HG03342 (cell line): ENCODE measurements at regions not wholly inside any gene's neighbourhood (a gene's known extent, or its start where the extent isn't known, plus 50 kb on each side); places are given as distances from the start of the nearest gene placed in this dataset.
"Not testable (repeated sequence)": the region's sequence is repeated elsewhere in the genome, so short reads cannot be mapped to it uniquely, and the experiment has no call there.

Experiments
- ATAC-seq: cut with Tn5 transposase; IDR thresholded peaks from one replicate; pipeline ENCODE4 v1.9.1; 2021; ENCODE audit warnings: mild to moderate bottlenecking, moderate library complexity; ENCODE audit not compliant: unreplicated experiment

- no peak for ATAC-seq
Observed at GRCh38 chr9:82431121-82431520, 442.5 kb downstream of the SPATA31D1 start.

GRCh38 chr9:82433290-82433931, 444.8 kb downstream of the SPATA31D1 start:
- not testable (repeated sequence) for ATAC-seq

- ATAC-seq: no peak
Observed at GRCh38 chr9:82436475-82436874, 447.9 kb downstream of the SPATA31D1 start.

DNA sequence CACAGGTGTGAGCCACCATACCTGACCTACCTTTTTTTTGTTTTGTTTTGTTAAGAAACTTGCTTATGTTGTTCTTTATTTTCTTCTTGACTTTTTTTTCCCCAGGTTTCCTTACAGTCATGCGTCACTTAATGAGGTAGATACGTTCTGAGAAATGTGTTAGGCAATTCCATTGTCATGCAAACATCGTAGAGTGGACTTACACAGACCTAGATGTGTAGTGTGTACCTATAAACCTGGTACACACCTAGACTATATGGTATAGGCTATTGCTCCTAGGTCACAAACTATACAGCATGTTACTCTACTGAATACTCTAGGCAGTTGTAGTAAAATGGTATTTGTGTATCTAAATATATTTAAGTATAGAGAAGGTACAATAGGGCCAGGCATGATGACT, 448.6 kb downstream of the SPATA31D1 start:
- ATAC-seq: not testable (repeated sequence)

DNA sequence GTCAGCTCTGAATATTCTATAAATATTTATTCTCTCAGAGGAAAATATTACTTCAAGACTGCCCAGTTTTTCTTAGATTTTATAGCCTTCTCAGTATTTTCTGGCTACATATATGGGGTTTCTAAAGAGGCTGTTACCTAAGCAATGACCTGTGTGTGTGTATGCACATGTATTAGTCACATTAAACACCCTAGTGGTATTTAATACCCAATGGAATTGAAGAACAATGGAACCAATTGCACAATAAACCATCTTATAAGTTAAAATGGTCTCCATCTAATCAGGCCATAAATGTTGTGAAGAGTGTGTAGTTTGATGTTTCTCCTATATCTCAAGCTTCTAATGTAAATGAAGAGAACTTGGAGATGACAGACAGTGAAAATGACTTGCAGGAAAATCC, 450.0 kb downstream of the SPATA31D1 start:
- no peak for ATAC-seq

DNA sequence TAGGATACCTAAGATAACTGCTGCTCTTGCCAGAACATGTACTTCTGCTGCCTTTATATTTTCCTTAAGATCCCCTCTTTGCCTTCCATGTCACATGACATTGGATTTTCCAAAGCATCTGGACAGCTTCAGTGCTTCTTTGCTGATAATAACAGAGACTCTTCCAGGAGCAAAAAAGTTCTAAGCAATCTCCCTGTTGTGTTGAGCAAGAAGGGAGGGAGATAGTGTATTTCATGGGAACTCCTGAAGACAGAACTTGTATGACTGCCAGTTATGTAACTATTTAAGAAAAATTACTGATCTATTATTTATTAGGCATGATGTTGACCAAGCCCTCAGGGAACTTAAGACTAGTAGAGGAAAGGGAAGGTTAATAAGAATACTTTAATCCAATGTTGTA, 454.7 kb downstream of the SPATA31D1 start:
- ATAC-seq: no peak

DNA sequence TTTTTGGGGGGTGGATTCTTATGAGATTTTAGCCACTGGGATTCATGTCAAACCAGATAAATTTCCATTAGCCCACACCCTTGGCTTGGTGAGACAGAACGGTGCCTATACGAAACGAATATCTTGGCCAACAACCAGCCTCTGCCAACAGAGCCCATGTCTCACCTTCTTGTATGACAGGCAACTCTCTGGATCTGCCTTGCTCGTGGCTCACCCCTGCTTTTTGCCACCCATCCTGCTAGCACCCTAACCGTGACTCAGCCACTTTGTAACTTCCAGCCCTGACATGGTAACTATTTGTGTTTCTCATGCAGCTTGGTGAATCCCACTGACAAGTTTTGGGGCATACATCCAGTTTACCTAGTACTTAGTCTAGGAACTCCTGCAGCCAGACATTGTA, 457.0 kb downstream of the SPATA31D1 start:
- no peak for ATAC-seq

- no peak for ATAC-seq
Observed at GRCh38 chr9:82447343-82447742, 458.8 kb downstream of the SPATA31D1 start.

GRCh38 chr9:82449986-82450385, 461.4 kb downstream of the SPATA31D1 start:
- ATAC-seq: no peak

DNA sequence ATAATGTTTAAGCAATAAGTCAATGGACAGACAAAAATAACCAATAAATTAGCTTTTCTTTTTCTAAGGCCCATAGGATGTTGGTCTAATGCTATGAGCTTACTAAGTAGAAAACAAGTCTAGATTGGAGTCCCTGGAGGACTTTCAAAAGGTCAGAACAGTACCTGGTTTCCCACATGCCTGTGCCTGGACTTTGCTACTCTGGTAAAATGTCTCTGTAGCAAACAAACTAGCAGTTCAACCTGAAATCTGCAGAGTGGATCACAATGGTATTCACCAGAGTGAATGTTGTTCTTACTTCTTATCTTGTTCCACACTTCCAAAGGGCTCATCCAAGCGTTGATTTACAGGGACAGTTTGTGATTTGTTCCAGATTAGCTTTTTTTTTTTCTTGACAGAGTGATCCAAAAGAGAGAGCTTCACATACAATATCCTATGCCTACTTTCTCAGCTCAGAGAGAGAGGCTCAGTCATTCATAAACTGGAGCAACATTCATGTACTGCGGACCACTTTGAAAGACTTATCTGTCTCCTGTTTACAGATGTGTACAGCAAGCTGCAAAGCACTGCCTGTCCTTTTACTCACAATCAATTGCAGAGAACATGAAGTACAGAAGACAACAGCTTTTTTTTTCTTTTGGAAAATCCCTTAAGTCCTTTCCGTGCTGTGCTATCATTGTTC, 466.1 kb downstream of the SPATA31D1 start:
- ATAC-seq: no peak

GRCh38 chr9:82456642-82457041, 468.1 kb downstream of the SPATA31D1 start:
- no peak for ATAC-seq

DNA sequence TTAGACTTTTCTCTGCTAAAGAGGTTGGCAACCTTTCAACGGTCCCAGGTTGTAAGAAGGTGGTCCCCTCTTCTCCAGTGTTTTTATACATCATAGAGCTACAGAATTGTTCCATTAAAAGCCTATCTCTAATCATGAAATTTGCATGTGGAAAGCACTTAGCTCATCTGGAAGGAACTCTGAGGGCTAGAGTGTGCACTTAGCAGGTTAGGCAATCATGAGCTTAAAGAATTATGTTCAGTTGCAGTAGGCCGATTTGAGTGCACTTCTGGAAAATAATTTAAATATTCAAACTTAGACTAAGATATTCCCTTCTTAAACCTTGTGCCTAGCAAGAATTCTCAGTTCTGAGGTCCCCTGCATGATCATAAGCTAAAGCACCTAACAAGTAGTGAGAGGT, 468.7 kb downstream of the SPATA31D1 start:
- ATAC-seq: no peak

DNA sequence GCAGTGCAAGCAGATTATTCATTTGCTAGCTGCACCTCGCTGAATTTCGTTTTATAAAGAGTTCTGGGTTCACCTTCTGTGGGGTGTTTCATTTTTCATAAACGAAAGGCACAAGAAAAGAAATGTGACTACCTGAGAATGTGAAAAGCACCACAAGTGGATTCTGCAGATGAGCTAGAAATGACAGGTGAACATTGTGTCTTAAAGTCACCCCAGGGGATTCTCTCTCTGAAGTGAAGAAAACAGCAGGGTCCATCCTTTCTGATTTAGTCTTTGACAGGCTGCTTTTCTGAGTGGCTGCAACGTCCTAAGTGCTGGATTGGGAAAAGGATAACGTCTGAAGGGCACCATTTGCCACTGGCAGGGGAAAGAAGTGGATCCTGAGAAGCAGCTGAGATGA, 469.3 kb downstream of the SPATA31D1 start:
- ATAC-seq: no peak

DNA sequence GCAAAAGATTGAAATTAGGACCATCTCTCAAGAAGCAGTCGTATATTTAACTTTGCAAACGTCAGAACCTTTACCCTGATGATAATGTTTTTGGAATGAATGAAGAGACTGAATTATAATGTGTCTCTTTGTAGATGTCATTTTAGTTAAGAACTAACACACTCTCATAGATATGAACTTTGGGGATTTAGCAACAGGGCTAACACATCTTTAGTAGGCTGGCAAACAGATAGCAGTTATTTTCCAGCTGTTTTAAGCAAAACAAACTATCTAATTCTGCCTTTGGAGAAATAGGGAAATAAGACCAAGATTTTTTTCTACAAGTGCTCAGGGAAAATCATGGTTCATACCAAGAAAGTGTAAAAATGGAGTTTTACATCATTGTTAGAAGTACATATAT, 469.7 kb downstream of the SPATA31D1 start:
- ATAC-seq: no peak

DNA sequence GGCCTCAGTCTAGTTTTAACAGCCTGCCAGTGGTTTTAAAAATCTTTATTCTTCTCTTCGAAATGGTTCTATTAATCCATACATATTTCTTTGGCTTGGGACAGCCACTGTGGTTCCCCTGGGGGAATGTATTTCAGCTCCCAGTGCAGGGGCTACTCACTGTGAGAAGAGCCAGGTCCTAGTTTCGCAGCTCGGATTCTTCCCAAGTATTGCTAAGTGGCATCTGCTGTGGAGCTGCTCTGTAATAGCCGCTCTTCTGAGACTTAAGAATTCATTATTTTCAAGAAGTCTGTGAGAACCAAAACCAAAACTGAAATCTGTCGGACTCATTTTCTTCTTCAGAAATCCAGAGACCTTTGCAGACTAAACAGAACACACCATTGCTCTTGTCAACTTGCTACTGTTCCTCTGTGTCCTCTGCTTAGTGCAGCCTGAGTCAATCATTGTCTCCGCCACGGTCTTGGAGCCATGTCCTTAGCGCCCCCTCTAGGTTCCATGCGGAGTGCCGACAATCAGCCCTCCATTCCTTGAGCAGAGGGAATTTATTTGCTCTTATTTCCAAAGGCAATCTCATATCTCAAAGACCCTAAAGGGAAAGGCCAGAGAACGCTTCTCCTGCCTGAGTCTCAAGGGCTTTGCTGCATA, 478.2 kb downstream of the SPATA31D1 start:
- ATAC-seq: no peak

- ATAC-seq: no peak
Observed at GRCh38 chr9:82467436-82467835, 478.9 kb downstream of the SPATA31D1 start.

GRCh38 chr9:82474235-82474634, 485.7 kb downstream of the SPATA31D1 start:
- ATAC-seq: no peak

GRCh38 chr9:82475584-82476301, 487.2 kb downstream of the SPATA31D1 start:
- ATAC-seq: no peak

DNA sequence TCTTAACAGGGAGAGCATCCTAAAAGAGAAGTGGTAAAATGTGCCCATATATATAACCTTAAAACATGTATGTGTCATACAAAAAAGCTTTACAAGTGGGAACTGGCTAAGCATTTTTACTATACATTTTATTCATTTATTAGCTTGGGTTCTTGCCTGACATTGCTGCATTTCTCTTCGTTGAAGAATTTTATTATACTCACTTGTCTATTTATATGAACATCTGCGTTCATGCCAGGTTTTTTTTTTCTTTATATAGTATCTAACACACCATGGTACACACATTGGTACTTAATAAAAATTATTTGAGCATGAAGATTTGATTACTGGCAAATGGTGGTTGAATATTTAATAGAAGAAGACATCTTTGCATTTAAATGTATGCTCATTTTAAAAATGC, 492.3 kb downstream of the SPATA31D1 start:
- no peak for ATAC-seq

DNA sequence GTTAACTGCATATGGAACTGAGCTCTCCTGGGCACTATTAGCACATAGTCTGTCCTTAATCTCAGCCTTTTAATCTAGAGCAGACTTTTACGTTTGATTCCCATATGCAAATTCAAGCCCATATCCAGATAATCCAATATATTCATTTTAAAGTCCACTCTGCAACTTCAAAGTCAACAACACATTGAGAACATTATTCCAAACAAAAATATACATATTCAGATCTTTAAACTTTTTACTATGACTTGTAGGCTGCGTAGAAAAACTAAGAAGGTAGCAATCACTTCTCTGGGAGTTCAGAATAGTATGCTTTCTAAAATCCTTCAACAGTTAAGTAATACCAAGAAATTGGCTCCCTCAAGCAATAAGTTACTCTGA, 499.4 kb downstream of the SPATA31D1 start:
- ATAC-seq: no peak

DNA sequence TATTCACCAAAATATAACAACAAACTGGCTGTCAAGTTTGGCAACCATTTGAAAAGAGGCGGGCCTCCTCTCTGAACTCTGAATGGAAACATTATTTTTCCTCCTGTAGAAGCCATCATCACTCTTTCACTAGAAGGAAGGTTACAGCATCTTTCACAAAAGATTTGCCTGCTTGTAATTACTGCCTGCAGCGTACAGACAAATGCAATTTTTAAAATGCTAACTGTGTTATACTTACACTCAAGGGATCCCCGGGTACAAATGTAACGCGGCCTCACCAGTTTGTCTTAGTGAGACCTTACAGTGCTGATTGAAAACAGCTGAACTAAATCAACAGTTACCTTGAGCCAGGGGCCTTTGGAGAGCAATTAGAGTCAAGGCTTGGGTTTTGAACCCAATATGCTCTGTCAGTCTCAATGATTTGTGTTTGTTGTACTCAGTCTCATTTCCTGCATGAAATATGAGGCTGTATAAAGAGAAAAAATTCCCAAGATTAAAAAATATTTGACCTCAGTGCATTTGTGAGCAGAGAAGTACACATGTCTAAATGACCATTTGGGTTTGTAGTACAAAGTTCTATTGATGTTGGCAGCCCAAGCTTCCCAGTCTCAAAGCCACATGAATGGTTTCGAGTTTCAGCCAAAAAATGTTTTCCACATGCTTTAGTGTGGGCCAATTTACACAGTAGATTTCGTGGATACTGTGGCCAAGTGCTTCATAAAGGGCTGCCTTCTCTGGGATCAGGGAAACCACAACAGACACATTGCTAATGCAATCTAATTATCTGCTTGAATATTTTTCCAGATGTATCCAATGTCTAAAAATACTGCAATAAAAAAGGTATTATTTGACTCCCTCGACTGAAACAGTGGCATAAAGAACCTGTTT, 500.0 kb downstream of the SPATA31D1 start:
- ATAC-seq: no peak
